H1 (cell line): ENCODE measurements at regions not wholly inside any gene's neighbourhood (a gene's known extent, or its start where the extent isn't known, plus 50 kb on each side); places are given as distances from the start of the nearest gene placed in this dataset.

Experiments used
- CBX8 ChIP-seq: fragments of 300-800, 300-1000 bp; sonication (generic); IDR thresholded peaks from 2 replicates; pipeline ENCODE4 v1.7.1; 2016; ENCODE audit warnings: low read depth, low read length, borderline replicate concordance
- CEBPB ChIP-seq: IDR thresholded peaks from 2 replicates; pipeline ENCODE4 v1.6.1; 2012; ENCODE audit warnings: low read depth, low read length
- CHD1 ChIP-seq: IDR thresholded peaks from 2 replicates; pipeline ENCODE4 v1.6.1; 2012; ENCODE audit warnings: low read depth, low read length, improper control_type of control experiment
- EP300 ChIP-seq, 2 experiments: IDR thresholded peaks; 1 replicate in 1 of 2; 2 replicates in 1 of 2; pipeline ENCODE4 v1.6.1; 2011 to 2012; ENCODE audit warnings: low read depth in 2 of 2, low read length in 2 of 2, mild to moderate bottlenecking in 2 of 2, borderline replicate concordance in 1 of 2, inconsistent platforms in 1 of 2, moderate library complexity in 1 of 2
- EZH2 ChIP-seq: fragments of 200-600 bp; sonication (generic); IDR thresholded peaks from 2 replicates; pipeline ENCODE4 v1.7.1; 2012; ENCODE audit warnings: low read depth, mild to moderate bottlenecking, moderate library complexity, low read length, inconsistent platforms; ENCODE audit not compliant: severe bottlenecking
- GTF2F1 ChIP-seq: IDR thresholded peaks from 2 replicates; pipeline ENCODE4 v1.6.1; 2012; ENCODE audit warnings: low read depth, low read length, improper control_type of control experiment, borderline replicate concordance
- MAX ChIP-seq: IDR thresholded peaks from 2 replicates; pipeline ENCODE4 v1.6.1; 2012; ENCODE audit warnings: inconsistent platforms
- POLR2A ChIP-seq, 2 experiments: IDR thresholded peaks; 1 replicate in 1 of 2; 2 replicates in 1 of 2; pipeline ENCODE4 v1.6.1; 2011; ENCODE audit warnings: low read depth in 2 of 2, low read length in 2 of 2, mild to moderate bottlenecking in 2 of 2; ENCODE audit errors: control extremely low read depth in 1 of 2
- SUZ12 ChIP-seq: fragments of 200-600 bp; sonication (generic); IDR thresholded peaks from 2 replicates; pipeline ENCODE4 v1.6.1; 2012; ENCODE audit warnings: mild to moderate bottlenecking, inconsistent platforms, low read length, moderate library complexity, mixed read lengths
- TCF12 ChIP-seq: IDR thresholded peaks from 2 replicates; pipeline ENCODE4 v1.6.1; 2011; ENCODE audit warnings: low read depth, mild to moderate bottlenecking, low read length
- TF ChIP-seq, protein P1 (sequence below), 3 experiments: IDR thresholded peaks; 1 replicate in 2 of 3; 2 replicates in 1 of 3; pipeline versions ENCODE4 v1.5.1 to v1.6.1; 2011; ENCODE audit warnings: low read length in 3 of 3, mild to moderate bottlenecking in 3 of 3, inconsistent platforms in 2 of 3, low read depth in 1 of 3, moderate library complexity in 1 of 3; ENCODE audit not compliant: insufficient read depth in 1 of 3; ENCODE audit errors: control extremely low read depth in 1 of 3

DNA sequence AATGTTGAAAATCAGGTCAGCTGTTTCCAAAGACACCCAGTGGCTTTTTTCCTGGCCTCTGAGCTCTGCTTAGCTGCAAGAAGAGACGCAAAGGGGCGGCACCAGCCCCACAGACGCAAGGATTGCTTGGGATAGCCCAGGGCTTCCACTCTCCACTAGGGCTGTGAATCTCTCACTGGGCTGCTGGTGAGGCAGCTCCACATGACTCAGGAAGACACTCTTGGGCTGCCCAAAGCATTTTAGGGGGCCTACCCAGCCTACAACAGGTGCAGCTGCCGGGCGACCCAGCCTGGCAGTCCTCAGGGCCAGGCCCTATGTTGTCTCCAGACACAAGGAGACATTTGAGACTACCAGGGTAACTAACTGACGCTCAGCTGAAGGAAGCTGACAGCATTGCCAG lies 59.8 kb downstream of the FAM50B start:
- TF ChIP-seq CBX8 = no peak
- TF ChIP-seq, protein P1, sequence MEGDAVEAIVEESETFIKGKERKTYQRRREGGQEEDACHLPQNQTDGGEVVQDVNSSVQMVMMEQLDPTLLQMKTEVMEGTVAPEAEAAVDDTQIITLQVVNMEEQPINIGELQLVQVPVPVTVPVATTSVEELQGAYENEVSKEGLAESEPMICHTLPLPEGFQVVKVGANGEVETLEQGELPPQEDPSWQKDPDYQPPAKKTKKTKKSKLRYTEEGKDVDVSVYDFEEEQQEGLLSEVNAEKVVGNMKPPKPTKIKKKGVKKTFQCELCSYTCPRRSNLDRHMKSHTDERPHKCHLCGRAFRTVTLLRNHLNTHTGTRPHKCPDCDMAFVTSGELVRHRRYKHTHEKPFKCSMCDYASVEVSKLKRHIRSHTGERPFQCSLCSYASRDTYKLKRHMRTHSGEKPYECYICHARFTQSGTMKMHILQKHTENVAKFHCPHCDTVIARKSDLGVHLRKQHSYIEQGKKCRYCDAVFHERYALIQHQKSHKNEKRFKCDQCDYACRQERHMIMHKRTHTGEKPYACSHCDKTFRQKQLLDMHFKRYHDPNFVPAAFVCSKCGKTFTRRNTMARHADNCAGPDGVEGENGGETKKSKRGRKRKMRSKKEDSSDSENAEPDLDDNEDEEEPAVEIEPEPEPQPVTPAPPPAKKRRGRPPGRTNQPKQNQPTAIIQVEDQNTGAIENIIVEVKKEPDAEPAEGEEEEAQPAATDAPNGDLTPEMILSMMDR (IDR thresholded peaks at IDR 0.05; ENCODE audit: control extremely low read depth in 1 of 3, insufficient read depth in 1 of 3, low read depth in 1 of 3, low read length in 3 of 3) = no peak
- no peak for TF ChIP-seq SUZ12
- TF ChIP-seq CHD1 = no peak
- no peak for TF ChIP-seq EZH2
- no peak for TF ChIP-seq CEBPB
- no peak for TF ChIP-seq POLR2A (IDR thresholded peaks at IDR 0.05; ENCODE audit: control extremely low read depth in 1 of 2, low read depth in 2 of 2, low read length in 2 of 2)
- TF ChIP-seq MAX = no peak
- TF ChIP-seq TCF12 = no peak
- no peak for TF ChIP-seq EP300 (IDR thresholded peaks at IDR 0.05; ENCODE audit: borderline replicate concordance in 1 of 2, low read depth in 2 of 2, low read length in 2 of 2)
- TF ChIP-seq GTF2F1 = no peak
